Effector memory CD8-positive, alpha-beta T cell (primary cell): ENCODE measurements at regions not wholly inside any gene's neighbourhood (a gene's known extent, or its start where the extent isn't known, plus 50 kb on each side); places are given as distances from the start of the nearest gene placed in this dataset.

ENCODE experiments used
- ATAC-seq: fragments of 150-1000 bp; cut with Tn5 transposase; replicated peaks from 2 replicates; pipeline ENCODE4 v1.10.0; 2021; ENCODE audit warnings: mild to moderate bottlenecking, moderate library complexity
- DNase-seq, 3 experiments: peaks; one replicate each; pipeline ENCODE4 v3.0.0; 2021
- H3K27ac Mint-ChIP-seq, 2 donors: one replicate each; pipeline ENCODE4 v1.8.0; 2022; ENCODE audit warnings: mild to moderate bottlenecking in 2 of 2, mixed read lengths in 2 of 2, moderate library complexity in 2 of 2
- H3K27me3 Mint-ChIP-seq, 2 donors: one replicate each; pipeline ENCODE4 v1.8.0; 2022; ENCODE audit warnings: mixed read lengths in 2 of 2
- H3K36me3 Mint-ChIP-seq: one replicate; pipeline ENCODE4 v1.8.0; 2022; ENCODE audit warnings: mild to moderate bottlenecking, moderate library complexity, mixed read lengths; ENCODE audit not compliant: insufficient read depth
- H3K4me1 Mint-ChIP-seq, 2 donors: one replicate each; pipeline ENCODE4 v1.8.0; 2022; ENCODE audit warnings: low read depth in 2 of 2, mixed read lengths in 2 of 2
- H3K4me3 Mint-ChIP-seq, 2 donors: one replicate each; pipeline ENCODE4 v1.8.0; 2022; ENCODE audit warnings: mild to moderate bottlenecking in 2 of 2, mixed read lengths in 2 of 2, moderate library complexity in 2 of 2
- H3K9me3 Mint-ChIP-seq, 2 donors: one replicate each; pipeline ENCODE4 v1.8.0; 2022; ENCODE audit warnings: mixed read lengths in 2 of 2

DNA sequence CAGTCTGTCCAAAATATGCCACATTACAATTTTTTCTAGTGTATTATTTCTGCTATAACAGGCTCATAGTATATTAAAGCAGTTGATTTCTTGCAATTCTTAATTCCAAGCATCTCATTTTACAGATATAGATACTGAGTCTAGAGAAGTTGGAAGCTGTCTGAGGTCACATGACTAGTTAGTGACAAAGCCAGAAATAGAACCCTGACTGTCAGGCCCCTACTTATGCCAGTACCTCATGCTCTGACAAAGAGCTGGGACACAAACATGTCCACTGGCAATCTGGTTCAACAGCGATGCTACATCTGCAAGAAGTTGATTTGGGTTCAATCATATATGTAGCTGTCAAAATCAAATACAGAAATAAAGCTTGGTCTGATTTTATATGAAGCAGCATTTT, 750.4 kb upstream of the FAM98A start:
- Mint-ChIP-seq H3K36me3 (no peaks in the 10 kb centered on the region), H3K4me1 (no peaks in the 10 kb centered on the region), H3K4me3 (no peak overlapping the region), H3K27me3 (no peaks in the 10 kb centered on the region), H3K27ac (no peak overlapping the region), H3K9me3 (peaks cover 3 to 6% of the 10 kb centered on the region in 2 donors)
- DNase-seq (no peak), ATAC-seq (no peak)

DNA sequence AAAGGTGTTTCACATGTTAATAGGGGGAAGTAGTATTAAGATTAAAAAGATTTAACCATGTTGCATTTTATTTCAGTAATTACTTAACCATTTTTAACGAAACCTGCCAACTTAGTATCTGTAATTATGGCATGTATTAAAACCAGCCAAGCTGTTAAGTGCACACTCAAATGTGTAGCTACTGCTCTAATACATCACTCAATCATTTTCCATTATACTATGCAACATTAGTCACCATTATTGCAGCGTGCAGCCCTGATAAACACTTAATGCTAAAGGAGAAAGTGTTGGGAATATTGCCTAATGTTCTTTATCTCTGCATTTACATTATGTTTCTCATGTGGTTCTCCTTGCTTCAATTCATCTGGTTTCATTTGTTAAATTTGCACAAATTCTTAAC, 745.9 kb upstream of the FAM98A start:
- Mint-ChIP-seq H3K4me3 (no peak overlapping the region), H3K27ac (no peak overlapping the region), H3K9me3 (peaks cover 0 to 12% of the 10 kb centered on the region in 2 donors), H3K27me3 (no peaks in the 10 kb centered on the region), H3K4me1 (no peaks in the 10 kb centered on the region), H3K36me3 (no peaks in the 10 kb centered on the region)
- DNase-seq (no peak), ATAC-seq (no peak)

DNA sequence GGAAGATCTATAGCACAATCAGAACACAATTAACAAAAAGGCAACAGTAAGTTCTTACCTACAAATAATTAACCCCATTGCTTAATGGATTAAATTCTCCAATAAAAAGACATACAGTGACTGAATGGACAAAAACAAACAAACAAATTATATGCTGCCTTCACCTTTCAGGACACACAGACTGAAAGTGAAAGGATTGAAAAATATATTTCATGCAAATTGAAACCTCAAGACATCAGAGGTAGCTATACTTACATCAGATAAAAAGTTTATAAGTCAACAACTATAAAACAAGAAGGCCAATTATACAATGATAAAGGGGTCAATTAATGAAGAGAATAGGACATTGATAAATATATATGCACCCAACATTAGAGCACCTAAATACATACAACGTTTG, 741.2 kb upstream of the FAM98A start:
- no peak overlapping the region for H3K27ac Mint-ChIP-seq

DNA sequence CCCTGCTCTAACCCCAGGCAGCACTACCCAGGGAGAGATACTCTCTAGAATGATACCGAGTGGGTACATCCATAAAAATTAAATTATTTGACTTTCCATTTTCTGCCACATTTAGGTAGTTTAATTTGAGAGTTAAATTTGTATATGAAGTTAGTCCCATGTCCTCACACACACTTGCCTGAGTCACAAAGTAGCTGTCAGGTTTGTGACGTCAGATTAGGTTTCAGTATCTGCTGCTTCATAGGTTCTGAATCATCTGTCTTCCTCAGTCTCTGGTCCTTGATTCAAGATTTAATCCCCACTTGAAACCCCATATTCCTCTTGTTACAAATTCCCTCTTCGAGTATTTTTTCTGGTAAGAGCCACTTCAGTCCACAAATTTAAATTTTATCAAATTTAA, 738.6 kb upstream of the FAM98A start:
- peaks cover 0 to 21% of the 10 kb centered on the region in 2 donors for H3K9me3 Mint-ChIP-seq
- no peak for DNase-seq
- H3K4me3 Mint-ChIP-seq: no peak overlapping the region
- no peak for ATAC-seq
- no peak overlapping the region for H3K27ac Mint-ChIP-seq
- H3K4me1 Mint-ChIP-seq: no peaks in the 10 kb centered on the region
- no peaks in the 10 kb centered on the region for H3K27me3 Mint-ChIP-seq
- H3K36me3 Mint-ChIP-seq: peaks cover 3% of the 10 kb centered on the region

More for the DNA sequence above, 741.2 kb upstream of the FAM98A start:
- H3K36me3 Mint-ChIP-seq: no peaks in the 10 kb centered on the region
- no peaks in the 10 kb centered on the region for H3K4me1 Mint-ChIP-seq
- peaks cover 0 to 15% of the 10 kb centered on the region in 2 donors for H3K9me3 Mint-ChIP-seq
- H3K27me3 Mint-ChIP-seq: no peaks in the 10 kb centered on the region
- DNase-seq: no peak
- H3K4me3 Mint-ChIP-seq: no peak overlapping the region
- ATAC-seq: no peak

DNA sequence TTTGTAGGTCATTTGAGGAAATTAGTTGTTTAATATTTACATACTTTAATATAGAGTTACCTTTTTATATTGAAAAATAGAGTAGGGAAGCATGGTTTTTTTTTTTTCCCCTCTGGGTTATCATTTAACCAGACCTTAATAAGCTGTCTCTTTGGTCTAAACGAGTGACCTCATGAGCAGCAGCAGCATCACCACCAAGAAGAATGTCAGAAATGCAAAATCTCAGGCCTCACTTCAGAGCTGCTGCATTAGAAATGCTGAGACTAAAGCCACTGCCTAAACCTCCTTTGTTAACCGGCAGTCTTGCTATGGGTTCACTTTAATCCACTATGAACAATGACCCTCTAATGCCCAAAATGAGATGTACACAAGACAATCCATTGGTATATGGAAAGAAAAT, 733.7 kb upstream of the FAM98A start:
- no peak overlapping the region for H3K4me3 Mint-ChIP-seq
- ATAC-seq: no peak

DNA sequence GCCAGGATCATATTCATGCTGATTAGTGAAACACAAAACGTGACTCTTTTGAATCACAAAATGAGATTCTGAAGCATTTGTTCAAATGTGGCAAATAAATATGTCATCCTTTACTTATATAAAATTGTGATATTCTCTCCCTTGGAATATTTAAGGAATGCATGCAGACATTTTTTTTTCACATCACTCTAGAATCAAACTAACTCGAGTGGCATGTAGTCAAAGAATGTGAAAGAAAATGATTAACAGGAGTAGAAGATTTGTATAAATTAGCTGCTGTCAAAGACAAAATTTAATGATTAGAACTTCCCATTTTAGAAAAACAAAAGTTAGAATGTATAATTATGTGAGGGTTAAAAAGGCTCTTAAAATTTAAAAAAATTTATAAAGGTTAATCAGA, 721.0 kb upstream of the FAM98A start:
- ATAC-seq (no peak), DNase-seq (no peak)
- no peaks in the 10 kb centered on the region for H3K36me3 Mint-ChIP-seq
- H3K27me3 Mint-ChIP-seq: no peaks in the 10 kb centered on the region
- H3K4me3 Mint-ChIP-seq: no peak overlapping the region
- H3K4me1 Mint-ChIP-seq: no peaks in the 10 kb centered on the region
- H3K27ac Mint-ChIP-seq: no peak overlapping the region
- no peaks in the 10 kb centered on the region for H3K9me3 Mint-ChIP-seq

More for the DNA sequence above, 733.7 kb upstream of the FAM98A start:
- H3K27me3 Mint-ChIP-seq: no peaks in the 10 kb centered on the region
- peaks cover 6 to 19% of the 10 kb centered on the region in 2 donors for H3K9me3 Mint-ChIP-seq
- no peak for DNase-seq
- H3K36me3 Mint-ChIP-seq: peaks cover 3% of the 10 kb centered on the region
- no peaks in the 10 kb centered on the region for H3K4me1 Mint-ChIP-seq
- H3K27ac Mint-ChIP-seq: no peak overlapping the region

DNA sequence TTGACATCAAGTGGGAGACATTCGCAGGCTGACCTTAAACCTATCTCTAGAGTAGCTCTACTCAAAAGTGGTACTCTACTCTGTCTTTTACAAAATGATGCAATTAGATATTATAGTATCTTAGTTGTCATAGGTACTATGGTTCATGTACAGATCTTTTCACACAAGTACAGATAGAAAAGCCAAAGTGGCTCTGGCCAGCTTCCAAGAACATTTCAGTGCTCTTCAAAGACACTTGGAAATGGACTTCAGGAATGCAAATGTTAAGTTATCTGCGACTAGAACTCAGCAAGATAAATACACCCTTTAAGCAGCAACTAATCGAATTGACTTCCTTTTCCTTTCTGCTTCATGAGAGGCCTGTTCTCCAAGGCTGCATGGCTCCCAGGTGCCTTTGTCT, 718.7 kb upstream of the FAM98A start:
- DNase-seq: no peak
- Mint-ChIP-seq H3K4me1 (no peaks in the 10 kb centered on the region), H3K36me3 (no peaks in the 10 kb centered on the region), H3K4me3 (no peak overlapping the region), H3K27me3 (no peaks in the 10 kb centered on the region), H3K9me3 (no peaks in the 10 kb centered on the region), H3K27ac (no peak overlapping the region)
- no peak for ATAC-seq

DNA sequence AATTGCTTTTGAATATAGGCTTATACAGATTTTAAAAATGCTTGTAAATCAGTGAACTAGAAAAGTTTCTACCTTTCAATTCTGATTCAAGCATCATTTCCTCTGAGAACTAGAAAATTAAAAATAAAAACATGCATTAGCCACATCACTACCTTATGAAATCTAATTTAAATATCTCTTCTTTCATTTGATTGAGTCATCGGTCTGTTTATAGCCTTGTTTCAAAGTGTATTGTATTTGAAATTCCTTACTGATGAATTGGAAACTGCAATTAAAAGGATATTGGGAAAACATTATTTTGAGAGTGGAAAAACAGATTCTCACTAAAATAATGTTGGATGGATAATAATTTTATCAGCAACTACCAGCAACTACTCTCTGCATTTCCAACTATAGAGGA, 717.7 kb upstream of the FAM98A start:
- no peak for ATAC-seq
- DNase-seq: no peak
- Mint-ChIP-seq H3K36me3 (no peaks in the 10 kb centered on the region), H3K4me3 (no peak overlapping the region), H3K4me1 (no peaks in the 10 kb centered on the region), H3K9me3 (peaks cover 2 to 7% of the 10 kb centered on the region in 2 donors), H3K27me3 (no peaks in the 10 kb centered on the region), H3K27ac (no peak overlapping the region)

DNA sequence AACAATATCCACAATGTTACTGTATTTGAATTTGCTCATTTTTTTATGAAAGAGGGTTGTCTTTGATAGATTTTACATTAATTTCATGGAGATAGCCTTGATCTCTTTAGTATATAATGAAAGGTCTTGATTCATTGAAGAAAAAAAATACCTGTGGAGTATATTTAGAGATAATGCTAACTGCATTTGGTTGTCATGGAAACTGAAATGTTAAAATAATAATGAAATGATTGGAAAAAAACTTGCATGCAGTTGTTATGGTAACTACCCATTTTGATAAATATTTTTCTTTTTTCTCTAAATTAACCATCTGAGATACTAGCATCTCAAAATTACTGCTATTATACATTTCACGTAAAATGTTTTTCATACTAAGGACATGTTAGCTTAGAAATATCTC, 712.7 kb upstream of the FAM98A start:
- H3K4me3 Mint-ChIP-seq: no peak overlapping the region
- no peaks in the 10 kb centered on the region for H3K4me1 Mint-ChIP-seq
- no peaks in the 10 kb centered on the region for H3K36me3 Mint-ChIP-seq
- no peaks in the 10 kb centered on the region for H3K27me3 Mint-ChIP-seq
- no peak for DNase-seq
- H3K9me3 Mint-ChIP-seq: peaks cover 7 to 8% of the 10 kb centered on the region in 2 donors
- H3K27ac Mint-ChIP-seq: no peak overlapping the region
- ATAC-seq: no peak

DNA sequence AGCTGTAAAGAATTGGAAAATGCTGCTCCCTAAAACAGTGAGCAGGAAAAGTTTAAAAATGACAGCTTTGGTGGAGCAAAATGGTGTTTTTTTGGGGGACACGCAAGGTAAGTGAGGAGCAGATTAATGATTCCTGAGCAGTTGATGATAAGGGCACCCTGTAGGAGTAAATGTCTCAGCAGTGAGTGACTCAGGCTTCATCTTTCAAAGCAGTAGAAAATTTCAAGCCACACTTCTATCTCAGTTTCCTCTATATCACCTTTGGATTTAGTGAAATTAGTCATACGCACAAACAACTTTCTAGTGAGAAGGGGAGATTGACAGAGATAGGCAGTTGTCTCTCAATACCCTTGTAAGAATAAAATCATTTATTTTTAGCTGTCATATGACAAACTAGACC, 709.0 kb upstream of the FAM98A start:
- ATAC-seq: no peak
- H3K27ac Mint-ChIP-seq: no peak overlapping the region

DNA sequence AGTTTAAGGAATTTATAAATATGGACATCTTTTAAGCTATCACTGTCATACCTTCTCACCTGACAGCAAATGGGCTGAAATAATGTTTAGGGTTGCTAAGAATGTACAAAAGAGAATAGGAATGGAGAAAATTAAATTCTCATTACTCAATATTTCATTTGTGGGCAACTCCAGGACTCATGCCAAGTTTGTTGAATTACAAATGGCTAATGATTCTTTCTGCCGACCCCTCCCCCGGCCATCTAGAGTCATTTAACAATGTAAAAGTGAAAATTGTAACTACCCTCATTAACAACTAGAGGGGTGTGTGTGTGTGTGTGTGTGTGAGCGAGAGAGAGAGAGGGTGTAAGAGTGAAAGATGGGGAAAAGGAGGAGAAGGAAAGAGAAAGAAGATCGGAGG, 708.5 kb upstream of the FAM98A start:
- H3K27ac Mint-ChIP-seq: no peak overlapping the region
- peaks cover 7 to 8% of the 10 kb centered on the region in 2 donors for H3K9me3 Mint-ChIP-seq
- no peaks in the 10 kb centered on the region for H3K4me1 Mint-ChIP-seq
- no peak overlapping the region for H3K4me3 Mint-ChIP-seq
- no peaks in the 10 kb centered on the region for H3K27me3 Mint-ChIP-seq
- no peaks in the 10 kb centered on the region for H3K36me3 Mint-ChIP-seq
- ATAC-seq (no peak), DNase-seq (no peak)

More for the DNA sequence above, 709.0 kb upstream of the FAM98A start:
- no peak overlapping the region for H3K4me3 Mint-ChIP-seq
- no peaks in the 10 kb centered on the region for H3K36me3 Mint-ChIP-seq
- no peak for DNase-seq
- no peaks in the 10 kb centered on the region for H3K4me1 Mint-ChIP-seq
- no peaks in the 10 kb centered on the region for H3K27me3 Mint-ChIP-seq
- peaks cover 7 to 8% of the 10 kb centered on the region in 2 donors for H3K9me3 Mint-ChIP-seq

DNA sequence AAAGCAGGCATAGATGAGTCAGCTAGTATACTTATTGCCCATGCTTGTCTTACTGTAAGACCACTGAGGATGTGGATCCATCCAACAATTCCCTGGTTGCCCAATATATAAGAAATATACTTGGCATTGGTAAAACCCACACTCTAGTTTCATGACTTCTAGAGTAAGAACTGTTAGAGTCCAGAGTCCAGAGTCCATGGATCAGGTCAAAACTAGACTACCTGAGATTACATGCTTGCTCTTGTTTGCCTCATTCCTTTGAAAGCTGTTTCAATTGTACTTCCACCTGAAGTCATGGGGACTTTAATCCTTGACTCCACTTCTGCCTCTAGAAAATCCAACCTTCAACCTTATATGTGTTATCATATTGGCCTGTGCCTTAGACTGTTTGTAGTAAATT, 707.6 kb upstream of the FAM98A start:
- Mint-ChIP-seq H3K27ac (no peak overlapping the region), H3K4me1 (no peaks in the 10 kb centered on the region), H3K9me3 (peaks cover 4 to 9% of the 10 kb centered on the region in 2 donors), H3K36me3 (no peaks in the 10 kb centered on the region), H3K4me3 (no peak overlapping the region), H3K27me3 (no peaks in the 10 kb centered on the region)
- DNase-seq: no peak
- ATAC-seq: no peak

DNA sequence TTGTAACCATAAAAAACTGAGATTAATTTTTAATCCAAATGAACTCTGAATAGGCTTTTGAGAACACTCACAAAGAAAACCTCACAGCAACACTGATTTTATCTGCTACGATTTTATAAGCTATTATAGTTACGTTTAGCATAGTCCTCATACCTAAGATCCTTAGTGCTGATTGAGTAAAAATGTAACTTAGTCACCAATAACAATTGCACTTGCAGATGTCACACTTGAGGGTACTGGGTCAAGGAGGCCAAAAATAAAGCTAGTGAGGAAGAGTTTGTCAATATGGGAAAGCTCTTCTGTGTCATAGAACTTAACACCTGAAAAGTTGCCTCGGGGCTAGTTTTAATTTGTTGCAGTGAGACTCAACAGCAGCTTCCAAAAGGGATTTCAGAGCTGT, 706.5 kb upstream of the FAM98A start:
- Mint-ChIP-seq H3K4me1 (no peaks in the 10 kb centered on the region), H3K4me3 (no peak overlapping the region), H3K27ac (no peak overlapping the region), H3K36me3 (no peaks in the 10 kb centered on the region), H3K9me3 (peaks cover 4 to 8% of the 10 kb centered on the region in 2 donors), H3K27me3 (no peaks in the 10 kb centered on the region)
- ATAC-seq (no peak), DNase-seq (no peak)

DNA sequence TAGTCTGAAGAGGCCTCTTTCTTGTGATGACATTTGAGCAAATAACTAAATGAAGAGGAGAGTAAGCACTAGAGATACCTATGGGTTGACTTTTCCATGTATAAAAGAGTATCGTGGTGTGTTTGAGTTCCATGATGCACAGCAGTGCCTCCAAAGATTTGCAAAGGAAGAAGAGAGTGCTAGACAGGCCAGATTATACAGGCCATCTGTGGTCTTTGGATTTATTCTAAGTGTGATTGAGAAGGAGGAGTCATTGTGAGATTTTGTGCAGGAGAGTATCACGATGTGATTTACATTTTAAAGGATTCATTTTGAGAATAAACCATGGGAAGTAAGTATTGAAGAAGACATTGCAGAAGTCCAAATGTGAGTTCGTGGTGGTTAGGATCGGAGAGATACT, 695.9 kb upstream of the FAM98A start:
- ATAC-seq: no peak
- H3K27ac Mint-ChIP-seq: no peak overlapping the region
- H3K4me1 Mint-ChIP-seq: no peaks in the 10 kb centered on the region
- DNase-seq: no peak
- no peak overlapping the region for H3K4me3 Mint-ChIP-seq
- H3K27me3 Mint-ChIP-seq: no peaks in the 10 kb centered on the region
- H3K36me3 Mint-ChIP-seq: no peaks in the 10 kb centered on the region
- H3K9me3 Mint-ChIP-seq: peaks cover 7 to 9% of the 10 kb centered on the region in 2 donors

DNA sequence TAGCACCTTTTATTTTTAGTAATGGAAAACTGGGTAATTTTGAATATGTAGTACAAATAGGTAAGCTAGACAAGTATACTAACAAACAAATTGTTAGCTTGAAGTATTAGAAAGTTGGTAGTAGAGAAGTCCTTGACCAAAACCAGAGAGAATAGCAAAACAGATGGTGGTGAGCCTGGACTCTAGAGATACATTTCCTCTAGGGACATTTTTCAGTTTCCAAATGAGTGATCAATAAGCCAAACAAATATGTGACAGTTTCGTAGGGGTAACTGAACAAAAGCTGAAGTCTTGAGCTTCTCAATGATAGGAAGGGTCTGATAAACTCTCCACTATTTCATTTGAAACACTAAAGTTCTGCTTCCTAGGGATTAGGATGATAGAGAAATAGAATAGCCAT, 692.0 kb upstream of the FAM98A start:
- peaks cover 5 to 7% of the 10 kb centered on the region in 2 donors for H3K9me3 Mint-ChIP-seq
- no peaks in the 10 kb centered on the region for H3K36me3 Mint-ChIP-seq
- H3K4me3 Mint-ChIP-seq: no peak overlapping the region
- no peaks in the 10 kb centered on the region for H3K4me1 Mint-ChIP-seq
- no peak for DNase-seq
- H3K27me3 Mint-ChIP-seq: no peaks in the 10 kb centered on the region
- H3K27ac Mint-ChIP-seq: no peak overlapping the region
- no peak for ATAC-seq
